Right atrium auricular region (tissue), 2 donors: ENCODE measurements at regions not wholly inside any gene's neighbourhood (a gene's known extent, or its start where the extent isn't known, plus 50 kb on each side); places are given as distances from the start of the nearest gene placed in this dataset.

ENCODE experiments used
- DNase-seq: peaks from one replicate; pipeline ENCODE4 v3.0.0-alpha.2; 2019; ENCODE audit warnings: low spot score
- H3K27ac ChIP-seq, 2 donors: fragments of 200-600 bp; sonication (generic); 1 replicate in 1 of 2; 2 replicates in 1 of 2; pipeline ENCODE4 v1.5.1; 2016 to 2019
- H3K27me3 ChIP-seq, 2 donors: fragments of 200-600 bp; sonication (generic); one replicate each; pipeline versions ENCODE4 v1.5.1 to v1.6.0; 2017 to 2019
- H3K36me3 ChIP-seq: fragments of 200-600 bp; sonication (generic); one replicate; pipeline ENCODE4 v1.5.1; 2016
- H3K4me1 ChIP-seq, 2 donors: fragments of 200-600 bp; sonication (generic); one replicate each; pipeline versions ENCODE4 v1.5.1 to v1.6.0; 2017 to 2019
- H3K4me3 ChIP-seq, 2 donors: fragments of 200-600 bp; sonication (generic); 1 replicate in 1 of 2; 2 replicates in 1 of 2; pipeline ENCODE4 v1.5.1; 2017 to 2019; ENCODE audit warnings: mild to moderate bottlenecking in 1 of 2, moderate library complexity in 1 of 2
- H3K9me3 ChIP-seq, 2 donors: fragments of 200-600 bp; sonication (generic); one replicate each; pipeline ENCODE4 v1.5.1; 2019
- CTCF ChIP-seq, 2 donors: fragments of 200-600 bp; sonication (generic); IDR thresholded peaks; one replicate each; pipeline ENCODE4 v1.5.1; 2019; ENCODE audit warnings: antibody characterized with exemption in 2 of 2

DNA sequence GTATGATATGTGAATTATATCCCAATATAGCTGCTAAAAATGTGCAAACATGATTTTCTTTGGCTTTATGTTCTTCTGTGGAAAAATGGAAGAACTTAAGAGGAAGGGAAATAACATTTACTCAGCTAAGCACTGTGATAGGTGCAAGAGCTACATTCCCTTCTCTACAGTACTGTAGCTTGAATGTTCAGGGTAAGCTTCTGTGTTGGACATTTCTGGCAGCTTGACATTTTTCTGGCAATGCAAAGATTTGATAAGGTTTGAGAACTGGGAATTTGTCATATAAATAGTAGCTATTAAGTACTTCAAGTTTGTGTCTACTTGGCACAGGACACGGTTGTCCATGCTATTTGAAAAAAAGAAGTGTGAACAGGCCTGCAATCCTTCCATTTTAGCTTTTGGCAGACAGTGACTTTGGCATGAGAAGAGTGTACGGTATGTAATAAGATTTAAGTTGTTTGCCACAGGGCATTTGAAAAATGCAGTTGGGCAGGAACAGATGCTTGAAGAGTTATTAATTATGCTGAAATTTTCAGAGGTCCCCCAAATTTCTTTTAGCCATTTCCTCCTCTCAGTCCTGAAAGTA lies 77.6 kb downstream of the KIF4B start:
- Histone ChIP-seq H3K9me3 (no peaks in the 10 kb centered on the region), H3K36me3 (no peaks in the 10 kb centered on the region), H3K4me3 (no peak overlapping the region), H3K4me1 (peaks cover 0 to 18% of the 10 kb centered on the region in 2 donors), H3K27ac (peak overlapping the region; percentile 29 to 88), H3K27me3 (no peaks in the 10 kb centered on the region)
- TF ChIP-seq CTCF (IDR thresholded peaks at IDR 0.05): no peak
- DNase-seq: no peak

DNA sequence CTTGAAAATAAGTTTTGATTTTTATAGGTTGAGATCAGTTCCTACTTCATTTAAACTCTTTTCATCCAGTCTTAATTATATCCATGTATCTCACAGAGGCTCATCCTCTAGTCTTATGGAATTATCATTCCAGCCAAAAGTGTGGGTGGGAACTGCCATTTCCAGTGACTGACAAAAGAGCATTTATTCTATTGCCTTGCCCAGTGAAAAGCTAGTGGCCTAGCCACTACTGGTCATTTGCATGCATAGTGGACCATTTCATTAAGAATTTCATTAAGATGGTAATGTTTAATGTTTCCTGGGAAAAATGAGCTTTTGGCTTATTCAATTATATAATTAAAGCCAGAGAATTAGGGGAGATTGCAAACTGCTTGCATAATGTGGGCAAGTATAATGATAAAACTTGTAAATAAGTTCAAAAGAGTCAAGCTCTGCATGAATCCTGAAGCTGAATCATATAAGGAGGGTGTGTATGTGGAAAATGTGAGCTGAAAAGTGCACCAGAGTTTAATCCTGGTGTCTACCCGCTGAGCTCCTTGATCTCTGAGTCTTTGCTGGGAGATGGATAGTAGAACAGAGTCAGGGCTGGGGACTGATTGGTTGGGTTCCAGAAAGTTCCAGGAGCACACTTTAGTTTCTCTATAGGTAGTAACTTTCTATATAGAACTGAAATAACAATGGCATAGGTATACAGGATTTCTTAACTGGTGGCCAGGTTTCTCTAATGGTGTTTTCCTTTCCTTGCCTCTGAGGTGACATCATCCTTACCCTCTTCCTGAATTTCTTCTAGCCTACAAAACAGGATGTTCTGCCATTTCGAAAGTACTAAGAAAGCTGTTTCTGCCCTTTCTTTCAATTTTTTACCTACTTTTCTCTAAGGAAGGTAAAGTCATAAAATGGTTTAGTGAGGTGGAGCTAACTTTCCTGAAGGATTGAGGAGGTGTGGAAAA lies 78.5 kb downstream of the KIF4B start:
- no peak for DNase-seq
- no peak for TF ChIP-seq CTCF (IDR thresholded peaks at IDR 0.05)
- Histone ChIP-seq H3K27me3 (no peaks in the 10 kb centered on the region), H3K9me3 (no peaks in the 10 kb centered on the region), H3K27ac (peak overlapping the region; percentile 29 to 88), H3K4me1 (peaks cover 0 to 18% of the 10 kb centered on the region in 2 donors), H3K4me3 (no peak overlapping the region), H3K36me3 (no peaks in the 10 kb centered on the region)

- TF ChIP-seq CTCF (IDR thresholded peaks at IDR 0.05): no peak
- no peak for DNase-seq
- Histone ChIP-seq H3K9me3 (no peaks in the 10 kb centered on the region), H3K4me3 (no peak overlapping the region), H3K4me1 (peaks cover 0 to 18% of the 10 kb centered on the region in 2 donors), H3K36me3 (no peaks in the 10 kb centered on the region), H3K27me3 (no peaks in the 10 kb centered on the region), H3K27ac (peak overlapping the region; percentile 65 to 88)
Measured at GRCh38 chr5:155094455-155094854, 80.9 kb downstream of the KIF4B start.

DNA sequence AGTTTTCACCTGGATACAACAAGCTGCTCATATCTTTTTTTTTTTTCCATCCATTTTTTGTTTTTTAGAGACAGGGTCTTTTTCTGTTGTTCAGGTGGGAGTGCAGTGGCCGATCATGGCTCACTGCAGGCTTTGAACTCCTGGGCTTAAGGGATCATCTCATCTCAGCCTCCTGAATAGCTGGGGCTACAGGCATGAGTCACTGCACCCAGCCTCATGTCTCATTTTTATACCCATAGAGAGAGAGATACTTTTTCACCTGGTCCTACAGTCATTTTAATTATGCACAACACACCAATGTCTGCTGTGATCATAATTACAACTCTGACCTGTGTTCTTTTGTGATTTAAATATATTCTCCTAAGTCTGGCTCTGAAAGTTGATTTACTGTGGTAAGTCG lies 84.4 kb downstream of the KIF4B start:
- Histone ChIP-seq H3K27ac (no peak overlapping the region), H3K4me1 (peaks cover 0 to 7% of the 10 kb centered on the region in 2 donors), H3K27me3 (no peaks in the 10 kb centered on the region), H3K9me3 (no peaks in the 10 kb centered on the region), H3K4me3 (no peak overlapping the region), H3K36me3 (no peaks in the 10 kb centered on the region)
- no peak for TF ChIP-seq CTCF (IDR thresholded peaks at IDR 0.05)
- DNase-seq: no peak

GRCh38 chr5:155098433-155098832 lies 84.9 kb downstream of the KIF4B start:
- peaks cover 0 to 7% of the 10 kb centered on the region in 2 donors for H3K4me1 ChIP-seq
- no peak for DNase-seq
- H3K36me3 ChIP-seq: no peaks in the 10 kb centered on the region
- no peak for TF ChIP-seq CTCF (IDR thresholded peaks at IDR 0.05)
- H3K9me3 ChIP-seq: no peaks in the 10 kb centered on the region
- H3K27ac ChIP-seq: no peak overlapping the region
- H3K27me3 ChIP-seq: no peaks in the 10 kb centered on the region
- no peak overlapping the region for H3K4me3 ChIP-seq
